Amygdala (tissue), 56 donors: ENCODE measurements at regions not wholly inside any gene's neighbourhood (a gene's known extent, or its start where the extent isn't known, plus 50 kb on each side); places are given as distances from the start of the nearest gene placed in this dataset.

ENCODE experiments used
- DNase-seq, 56 donors: peaks; one replicate each; lab custom pipeline; 2025; lab: John Stamatoyannopoulos, UW

DNA sequence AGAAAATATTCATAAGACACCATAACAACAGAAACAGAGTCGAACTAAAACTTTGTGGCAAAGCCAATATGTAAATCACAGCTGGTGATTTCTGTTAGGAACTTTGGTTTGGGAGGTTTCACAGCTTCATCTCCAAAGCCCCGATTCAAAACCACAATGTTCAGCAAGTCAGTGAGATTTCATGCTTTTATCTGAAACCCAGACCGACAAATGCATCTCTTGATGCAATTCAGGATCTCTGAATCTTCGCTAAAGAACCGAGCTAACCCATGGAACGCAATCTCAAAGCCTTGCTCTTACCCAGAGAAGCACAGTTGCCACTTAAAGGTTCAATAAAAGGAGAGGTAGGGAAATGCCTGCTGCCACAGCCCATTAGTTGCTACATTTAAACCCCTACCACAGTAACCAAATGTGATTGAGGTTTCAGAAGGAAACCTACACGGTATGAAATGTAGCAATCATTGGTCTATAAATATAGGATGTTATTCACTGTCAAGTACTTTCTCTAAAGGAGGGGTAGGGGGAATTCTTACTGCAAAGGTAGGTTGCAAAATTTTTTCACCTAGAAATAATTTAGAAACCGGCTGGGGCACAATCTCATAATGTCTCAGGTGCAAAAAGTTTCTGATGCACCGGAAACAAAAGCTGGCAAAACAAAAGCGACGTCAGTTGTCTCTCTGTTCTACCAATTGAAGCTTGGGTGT is 381.0 kb upstream of the ARID1B start:
- DNase-seq, result no peak

DNA sequence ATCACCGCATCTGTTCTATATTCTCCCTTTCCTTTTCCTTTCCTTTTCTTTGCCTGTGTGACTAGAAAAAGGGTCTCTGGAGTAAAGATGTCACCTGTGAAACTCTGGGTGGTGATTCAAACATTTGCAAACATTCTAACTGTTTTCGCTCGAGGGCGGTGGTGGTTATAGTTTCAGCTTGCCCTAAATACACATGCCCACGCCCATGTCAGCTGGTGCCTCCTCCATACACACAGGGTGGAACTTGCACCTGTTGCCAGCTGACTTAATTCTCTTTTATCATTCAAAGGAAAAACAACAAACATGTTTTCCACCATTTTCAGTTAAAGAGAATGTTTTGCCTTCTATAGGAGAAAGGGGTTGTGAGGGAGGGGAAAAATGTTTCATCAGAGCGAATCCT is 381.9 kb upstream of the ARID1B start:
- peak in 3 of 56 donors; percentile 2 to 3 (median 3) for DNase-seq

DNA sequence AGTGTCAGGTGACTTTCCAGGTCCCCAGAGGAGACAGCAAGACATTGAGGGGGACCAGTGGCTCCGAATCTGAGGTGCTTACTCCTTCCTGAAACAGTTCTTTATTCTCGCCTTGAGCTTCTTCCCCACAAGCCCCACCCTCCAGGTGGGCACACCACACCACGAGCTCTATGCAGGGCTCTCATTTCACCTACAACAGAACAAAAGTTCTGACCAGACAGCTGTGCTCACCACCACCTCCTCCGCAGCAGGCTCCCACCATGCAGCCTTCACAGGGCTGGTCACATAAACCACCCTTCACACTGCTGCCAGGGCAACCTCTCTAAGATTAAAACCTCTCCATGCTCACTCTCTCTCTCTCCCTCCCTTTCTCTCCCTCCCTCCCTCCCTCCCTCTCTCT is 384.5 kb upstream of the ARID1B start:
- DNase-seq, result no peak

DNA sequence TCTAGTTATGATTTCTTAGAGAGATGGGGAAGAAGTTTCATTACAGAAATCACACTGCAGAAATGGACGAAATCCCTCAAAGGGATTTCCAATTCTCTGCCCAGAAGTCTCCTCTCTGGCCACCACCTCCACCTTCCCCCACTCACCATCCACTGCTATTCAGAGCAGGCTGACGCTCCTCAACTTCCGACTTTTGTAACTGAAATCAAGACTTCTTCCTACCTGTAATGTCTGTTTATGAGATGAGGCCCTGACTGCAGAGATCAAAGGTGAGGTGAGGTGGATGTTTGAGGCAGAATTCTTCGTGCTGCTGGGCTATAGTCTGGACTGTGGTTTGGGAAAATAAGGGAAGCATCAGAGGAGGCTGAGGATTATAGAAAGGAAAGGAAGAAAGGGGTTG is 385.2 kb upstream of the ARID1B start:
- DNase-seq, result no peak

DNA sequence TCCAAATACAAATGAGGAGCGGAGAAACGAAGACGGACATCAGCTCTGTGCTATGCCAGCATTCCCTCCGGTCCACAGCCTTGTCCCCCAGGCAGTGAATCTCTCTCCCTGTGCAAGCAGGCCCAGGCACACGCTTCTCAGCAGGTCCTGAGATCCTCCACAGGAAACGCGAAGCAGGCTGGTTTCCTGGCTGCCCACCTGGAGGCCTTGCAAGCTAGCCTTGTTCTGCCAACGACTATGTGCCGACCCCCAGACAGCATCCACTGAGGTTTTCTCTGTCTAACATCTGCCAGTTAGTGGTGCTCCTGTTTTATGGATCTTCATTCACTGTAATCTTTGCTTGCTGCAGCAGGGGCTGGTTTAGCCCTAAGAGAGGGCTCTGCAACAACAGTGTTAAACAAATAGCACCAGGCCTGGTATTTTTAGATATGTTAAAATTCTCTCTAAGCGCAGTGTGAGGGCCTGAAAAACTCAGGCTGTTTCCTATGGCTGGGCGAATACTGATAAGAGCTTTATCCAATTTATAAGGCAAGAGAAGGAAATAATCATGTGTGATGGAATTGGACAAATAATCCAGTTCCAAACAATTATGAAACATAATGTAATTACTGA is 386.0 kb upstream of the ARID1B start:
- DNase-seq, result peak in 1 of 56 donors; percentile 11

DNA sequence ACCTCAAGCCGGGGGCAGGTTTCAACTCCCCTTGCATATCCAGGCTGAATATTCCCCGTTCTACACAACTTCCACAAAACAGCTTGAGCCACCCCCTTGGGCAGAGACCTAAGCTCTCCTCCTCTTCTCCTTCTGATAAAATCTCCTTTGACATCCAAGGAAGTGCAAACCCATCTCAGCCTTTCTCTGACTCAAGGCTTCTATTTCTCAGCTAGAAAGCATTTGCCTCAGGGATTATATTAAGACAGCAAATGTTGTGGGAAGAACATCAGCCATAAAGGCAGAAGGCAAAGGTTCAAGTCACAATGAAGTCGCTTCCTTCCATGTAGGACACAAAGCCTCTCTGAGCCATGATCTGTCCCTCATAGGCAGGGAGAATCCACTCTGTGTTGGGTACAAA is 386.6 kb upstream of the ARID1B start:
- DNase-seq, result no peak

DNA sequence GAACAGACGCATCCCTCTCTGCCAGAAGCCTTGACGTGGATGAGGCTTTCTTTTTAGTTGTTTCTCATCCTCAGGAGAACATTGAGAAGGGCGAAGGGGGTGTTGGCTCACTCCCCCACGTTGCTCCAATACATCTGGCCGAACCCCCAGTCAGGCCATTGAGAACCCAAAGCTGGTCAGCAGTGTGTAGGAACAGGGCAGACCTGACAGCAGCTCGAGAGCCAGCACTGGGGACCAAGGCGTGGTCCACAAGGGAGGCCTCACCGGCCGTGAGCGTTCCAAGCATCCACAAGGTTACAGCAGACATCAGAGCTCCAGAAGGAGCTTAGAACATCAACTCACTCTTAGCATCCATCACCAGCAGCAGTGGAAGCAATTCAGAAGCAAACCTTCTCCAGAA is 387.9 kb upstream of the ARID1B start:
- DNase-seq, result no peak

DNA sequence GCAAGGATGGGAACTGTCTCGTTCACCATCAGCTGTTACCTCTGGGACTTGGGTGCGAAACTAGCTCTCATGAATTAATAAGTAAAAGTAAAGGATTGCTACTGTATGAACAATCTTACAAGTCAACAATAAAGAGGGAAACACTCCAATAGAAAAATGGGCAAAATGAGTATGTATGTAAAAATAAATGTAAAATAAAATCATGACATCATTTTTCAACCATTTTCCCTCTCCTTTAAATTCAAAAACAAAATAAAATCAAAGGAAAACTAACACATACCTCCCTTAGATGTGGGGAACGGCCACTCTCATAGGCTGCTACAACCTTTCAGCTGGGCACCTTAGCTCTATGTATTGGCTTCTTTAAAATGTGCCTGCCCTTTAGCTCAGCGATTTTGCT is 389.7 kb upstream of the ARID1B start:
- no peak for DNase-seq

DNA sequence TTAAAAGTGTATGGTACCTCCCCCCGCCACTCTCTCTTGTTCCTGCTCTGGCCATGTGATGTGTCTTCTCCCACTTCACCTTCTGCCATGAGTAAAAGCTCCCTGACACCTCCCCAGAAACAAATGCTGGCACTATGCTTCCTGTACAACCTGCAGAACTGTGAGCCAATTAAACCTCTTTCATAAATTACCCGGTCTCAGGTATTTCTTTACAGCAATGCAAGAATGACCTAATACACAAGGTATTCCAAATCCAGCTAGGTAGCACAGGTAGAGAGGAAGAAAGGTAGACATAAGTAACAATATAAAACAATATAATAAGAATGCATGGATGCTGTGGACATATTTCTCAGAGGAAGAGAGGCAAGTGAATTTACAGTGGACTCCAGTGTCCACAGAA is 394.1 kb upstream of the ARID1B start:
- DNase-seq, result no peak

DNA sequence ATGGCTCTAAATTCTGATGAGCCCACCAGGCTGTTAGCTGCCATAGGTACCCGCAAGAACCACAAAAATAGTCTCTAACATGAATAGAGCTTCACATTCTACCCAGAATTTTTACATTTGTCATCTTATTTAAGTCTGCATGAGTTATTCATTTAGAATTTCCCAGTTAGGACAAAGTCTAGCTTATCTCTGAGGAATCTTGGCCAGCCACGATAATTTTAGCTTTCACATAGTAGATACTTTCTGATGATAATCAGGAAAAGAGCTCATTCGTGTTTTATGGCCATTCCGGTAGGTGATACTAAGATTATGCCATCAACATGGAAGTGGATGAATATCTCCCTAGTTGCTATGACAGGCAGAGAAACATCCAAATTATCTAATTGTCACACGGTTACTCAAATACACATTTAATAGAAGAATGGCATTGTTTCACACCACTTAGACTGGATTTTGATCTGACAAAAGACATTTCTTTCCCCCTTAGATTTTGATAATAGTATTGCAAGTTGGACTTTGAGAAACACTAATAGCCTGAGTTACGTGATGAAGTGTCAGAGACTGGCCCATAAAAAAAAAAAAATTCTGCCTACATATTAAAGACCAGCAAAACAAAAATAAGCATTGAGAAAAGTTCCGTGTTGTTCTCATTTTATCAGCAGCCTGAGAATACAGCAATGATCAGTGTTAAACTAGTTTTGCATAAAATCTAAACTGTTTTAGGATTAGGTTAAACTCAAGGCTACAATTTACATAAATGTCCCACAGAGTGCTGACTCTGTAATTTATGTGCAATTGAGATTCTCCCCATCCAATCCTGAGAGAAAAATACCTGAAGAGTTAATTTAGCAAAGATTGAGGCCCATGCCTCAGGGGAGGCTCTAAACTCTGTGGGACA is 397.5 kb upstream of the ARID1B start:
- no peak for DNase-seq

DNA sequence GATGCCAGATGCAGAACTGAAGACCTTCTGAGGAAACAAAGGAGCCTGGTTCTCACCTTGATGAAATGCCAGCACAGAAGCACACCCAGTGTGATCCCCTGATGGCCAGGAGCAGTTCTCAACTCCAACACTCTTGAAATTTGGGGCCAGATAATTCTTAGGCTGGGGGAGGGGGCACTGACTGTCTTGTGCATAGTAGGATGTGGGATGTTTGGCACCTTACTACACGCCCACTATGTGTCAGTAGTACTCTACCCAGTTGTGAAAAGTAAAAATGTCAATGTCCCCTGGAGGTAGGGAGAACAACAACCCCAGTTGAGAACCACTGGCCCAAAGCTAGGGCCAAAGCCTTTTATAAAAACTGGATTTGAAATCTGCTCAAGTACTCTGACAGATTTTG is 398.3 kb upstream of the ARID1B start:
- DNase-seq, result no peak

DNA sequence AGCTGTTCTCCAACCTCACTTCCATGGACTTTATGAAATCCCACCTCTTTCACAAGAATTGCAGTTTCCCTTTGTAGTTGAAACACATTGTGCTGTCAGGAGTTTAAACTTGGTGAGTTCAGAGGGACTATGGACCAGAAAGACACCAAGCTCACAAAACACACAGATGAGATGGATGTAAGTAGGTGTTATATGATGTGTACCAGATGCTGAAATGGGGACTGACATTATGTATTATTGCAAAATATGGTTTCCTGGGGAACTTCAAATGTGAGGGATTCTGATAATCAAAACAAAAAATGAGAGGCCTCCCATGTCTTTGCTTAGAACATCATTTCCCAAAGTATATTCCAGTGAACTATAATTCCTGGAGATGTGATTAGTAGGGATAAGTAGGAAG is 401.1 kb upstream of the ARID1B start:
- no peak for DNase-seq

DNA sequence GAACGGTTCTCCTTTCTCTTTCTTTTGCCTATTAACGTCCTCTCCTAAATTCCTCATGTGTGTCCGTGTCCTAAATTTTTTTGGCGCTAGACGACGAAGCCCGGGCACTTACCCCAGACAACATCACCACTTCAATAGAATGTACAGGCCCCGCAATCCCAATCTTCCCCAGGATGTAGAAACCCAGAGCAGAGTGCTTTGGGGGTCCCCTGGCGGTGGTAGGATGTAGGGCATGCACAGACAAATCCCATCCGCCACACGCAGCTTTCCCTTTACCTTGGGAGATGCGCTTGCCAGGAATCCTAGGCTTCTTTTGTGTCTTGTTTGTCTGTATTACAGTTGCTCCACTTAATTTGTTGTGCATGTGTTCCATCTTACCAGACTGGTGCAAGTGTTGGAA is 417.3 kb upstream of the ARID1B start:
- DNase-seq, result no peak

DNA sequence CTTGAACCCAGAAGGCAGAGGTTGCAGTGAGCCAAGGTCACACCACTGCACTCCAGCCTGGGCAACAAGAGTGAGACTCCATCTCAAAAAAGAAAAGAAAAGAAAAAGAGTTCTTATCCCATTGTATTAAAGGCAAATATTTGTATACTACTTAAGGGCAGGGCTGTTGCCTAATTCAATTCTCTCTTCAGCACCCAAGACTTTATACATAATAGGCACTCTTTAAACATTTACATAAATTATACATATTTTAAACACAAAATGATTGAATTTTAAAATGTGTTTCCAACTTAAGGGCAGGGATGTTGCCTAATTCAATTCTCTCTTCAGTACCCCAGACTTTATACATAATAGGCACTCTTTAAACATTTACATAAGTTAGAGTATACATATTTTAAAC is 424.3 kb upstream of the ARID1B start:
- DNase-seq, result no peak

DNA sequence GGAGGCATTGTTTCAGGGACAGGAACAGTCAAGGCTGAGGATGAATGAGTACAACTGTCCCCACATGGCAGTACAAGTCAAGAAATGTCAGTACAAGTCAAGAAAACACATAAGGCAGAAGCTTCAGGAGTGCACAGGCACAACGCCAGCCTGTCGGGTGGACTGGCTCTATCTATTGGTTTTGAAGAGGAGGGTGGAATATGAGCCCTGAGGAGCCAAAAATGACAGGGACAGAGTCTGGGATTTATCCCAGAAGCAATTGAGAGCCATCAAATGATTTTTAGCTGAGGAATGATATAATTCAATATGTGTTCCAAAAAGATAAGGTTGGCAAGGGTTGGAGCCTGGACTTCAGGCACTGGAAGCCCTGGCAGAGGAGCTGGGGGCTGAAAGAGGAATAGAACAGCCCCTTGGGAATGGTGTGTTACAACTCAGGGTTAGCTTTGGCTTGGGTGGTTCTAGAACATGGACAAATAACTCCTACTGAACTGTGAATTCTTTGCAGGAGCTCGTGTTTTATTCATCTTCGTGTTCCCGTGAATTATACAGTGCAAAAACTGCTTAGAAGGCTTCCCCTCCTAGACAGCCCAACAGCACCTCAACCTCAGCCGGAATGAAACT is 425.7 kb upstream of the ARID1B start:
- DNase-seq, result no peak

DNA sequence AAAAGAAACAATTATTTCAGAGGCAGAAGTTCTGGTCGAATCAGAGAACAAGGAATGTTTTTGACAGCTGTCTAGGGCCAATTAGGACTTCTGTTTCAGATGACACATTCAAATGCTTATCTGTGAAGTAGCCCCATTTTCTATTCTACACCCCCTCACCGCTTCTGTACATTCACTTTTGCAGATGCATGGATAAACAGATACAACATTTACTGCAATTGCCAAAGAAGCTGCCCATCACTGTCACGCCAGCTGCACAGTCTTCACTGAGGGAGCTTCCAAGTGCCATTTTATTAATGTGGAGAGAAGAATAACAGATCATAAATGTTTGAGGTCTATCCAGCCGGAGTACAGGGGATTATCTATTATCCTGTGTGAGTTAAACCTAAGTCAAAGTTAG is 426.8 kb upstream of the ARID1B start:
- no peak for DNase-seq

DNA sequence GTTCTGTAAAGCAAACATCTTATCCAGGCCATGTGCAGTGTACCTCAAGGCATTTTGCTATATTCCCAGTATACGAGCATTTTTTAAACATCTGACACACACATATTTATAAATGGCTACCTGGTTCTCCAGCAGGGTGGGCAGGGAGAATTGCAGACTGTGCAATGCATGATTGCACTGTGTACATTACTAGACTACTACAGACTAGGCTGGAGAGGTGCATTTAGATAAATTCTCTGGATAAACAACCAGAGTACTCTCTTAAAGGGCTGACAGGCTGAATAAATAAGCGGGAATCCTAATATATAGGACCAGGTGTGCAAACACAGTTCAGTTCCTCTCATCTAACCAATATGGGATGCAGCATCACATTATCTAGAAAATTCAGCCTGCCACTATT is 428.3 kb upstream of the ARID1B start:
- DNase-seq, result no peak

DNA sequence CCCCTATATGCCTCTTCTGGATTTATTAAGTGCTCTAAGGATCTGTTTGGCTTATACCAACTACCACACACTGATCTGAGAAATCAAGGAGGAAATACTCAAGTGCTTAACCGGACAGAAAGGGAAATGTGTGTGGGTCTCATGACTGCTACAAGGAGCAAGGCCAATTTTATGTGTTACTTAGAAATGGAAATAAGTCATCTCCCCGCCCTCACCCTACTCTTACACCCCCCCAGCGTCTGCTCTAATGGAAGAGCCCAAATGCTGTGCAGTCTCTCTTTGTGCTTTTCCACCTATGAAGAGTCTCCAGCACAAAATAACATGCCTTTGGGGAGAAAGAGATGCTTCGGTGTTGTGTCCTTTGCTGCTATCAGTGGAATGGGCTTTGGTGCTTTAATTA is 428.8 kb upstream of the ARID1B start:
- no peak for DNase-seq

DNA sequence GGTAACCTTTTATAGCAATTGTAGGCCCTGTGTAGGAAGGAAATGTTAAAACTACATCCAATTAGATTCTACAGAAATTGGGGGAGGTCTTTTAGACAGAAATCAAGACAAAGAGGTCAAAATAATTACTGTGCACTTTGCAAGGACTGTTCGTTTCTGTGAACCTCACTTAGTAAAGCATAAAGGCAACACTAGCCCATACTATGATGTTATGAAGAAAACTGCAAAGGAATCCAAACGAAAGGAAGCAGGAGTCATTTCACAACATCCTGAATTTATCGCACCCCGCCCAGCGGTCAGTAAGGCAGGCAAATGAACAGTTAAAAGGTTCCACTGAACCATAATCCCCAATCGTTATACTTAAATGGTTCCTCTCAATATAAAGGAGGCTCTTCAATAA is 429.5 kb upstream of the ARID1B start:
- no peak for DNase-seq

DNA sequence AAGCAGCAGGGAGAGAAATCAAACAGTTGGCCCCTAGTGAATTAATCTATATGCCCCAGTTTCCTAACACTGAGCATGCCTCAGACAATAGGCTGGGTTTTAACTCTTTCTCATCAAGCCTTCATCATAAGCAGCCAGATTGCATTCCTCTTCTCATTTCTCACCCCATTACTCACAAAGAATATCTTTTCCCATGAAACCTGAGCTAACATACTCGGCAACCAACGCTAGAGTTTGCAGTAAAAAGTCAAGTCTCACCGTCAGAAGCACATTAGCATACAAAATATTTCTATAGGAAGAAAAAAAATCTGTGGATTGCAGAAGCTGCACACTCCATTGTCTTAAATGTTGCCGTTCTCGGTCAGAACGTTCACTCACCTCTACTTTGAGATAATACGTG is 429.9 kb upstream of the ARID1B start:
- no peak for DNase-seq

DNA sequence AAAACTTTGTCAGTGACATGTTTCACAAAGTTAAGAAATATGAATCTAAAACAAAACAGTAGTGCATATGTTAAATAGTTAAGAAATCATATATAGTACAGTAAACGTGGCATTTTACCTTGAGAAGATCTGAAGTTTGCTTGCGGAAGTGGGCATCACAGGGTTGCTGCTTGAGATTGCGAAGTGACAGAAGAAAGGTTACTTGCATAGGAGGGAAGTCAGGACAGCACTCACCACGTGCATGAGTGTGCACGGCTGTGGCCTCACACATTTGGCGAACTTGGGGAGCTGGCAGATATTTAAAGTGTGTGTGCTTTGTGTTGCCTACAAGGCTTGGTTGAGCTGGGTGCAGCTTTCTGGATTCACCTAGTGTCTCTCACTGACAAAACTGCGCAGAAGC is 431.5 kb upstream of the ARID1B start:
- peak in 1 of 56 donors; percentile 0 for DNase-seq
